Lower leg skin (tissue), 3 donors: ENCODE measurements at regions not wholly inside any gene's neighbourhood (a gene's known extent, or its start where the extent isn't known, plus 50 kb on each side); places are given as distances from the start of the nearest gene placed in this dataset.

Experiments
- POLR2A ChIP-seq, 2 donors: fragments of 450-650 bp; IDR thresholded peaks; one replicate each; pipeline ENCODE4 v1.6.1; 2016 to 2017; ENCODE audit warnings: antibody characterized with exemption in 2 of 2, mild to moderate bottlenecking in 1 of 2, moderate library complexity in 1 of 2
- TF ChIP-seq, protein P1 (sequence below), 3 donors: fragments of 450-650 bp; IDR thresholded peaks; one replicate each; pipeline ENCODE4 v1.5.1; 2016; ENCODE audit warnings: antibody characterized with exemption in 3 of 3, mild to moderate bottlenecking in 3 of 3, moderate library complexity in 2 of 3

DNA sequence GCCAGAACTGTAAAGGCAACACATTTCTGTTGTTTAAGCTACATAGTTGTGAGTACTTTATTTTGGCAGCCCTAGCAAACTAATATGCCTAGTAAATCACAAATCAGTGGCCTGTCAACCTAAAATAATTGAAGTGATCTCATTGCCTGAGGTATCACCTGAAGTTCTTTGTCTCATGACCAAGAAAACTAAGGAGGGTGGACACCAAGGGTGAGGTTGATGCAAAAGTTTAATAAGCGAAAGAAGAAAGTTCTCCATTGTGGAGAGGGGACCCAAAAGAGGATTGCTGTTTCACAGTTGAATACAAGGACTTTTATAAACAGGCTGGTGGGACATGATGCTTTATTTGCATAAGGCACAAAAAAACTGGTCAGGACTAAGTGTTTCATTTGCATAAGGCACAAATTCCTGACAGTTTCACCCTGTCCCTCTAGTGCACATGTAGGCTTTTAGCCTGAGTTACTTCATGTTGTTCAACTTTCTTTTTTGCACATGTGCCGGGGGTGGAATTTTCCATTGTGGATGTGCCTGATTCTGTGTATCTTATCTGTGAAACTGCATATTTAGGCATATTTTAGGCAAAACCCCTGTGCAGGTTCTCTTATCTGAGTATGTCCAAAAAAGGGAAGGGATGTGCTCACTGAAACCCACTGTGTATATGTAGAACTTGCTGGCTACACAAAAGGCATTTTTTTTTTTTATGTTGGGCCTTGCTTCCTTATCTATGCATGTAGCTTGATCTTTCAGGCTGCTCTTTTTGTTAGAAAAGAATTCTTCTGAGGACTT is 108.6 kb upstream of the RAI14 start:
- TF ChIP-seq POLR2A (IDR thresholded peaks at IDR 0.05), result no peak
- TF ChIP-seq, protein P1, sequence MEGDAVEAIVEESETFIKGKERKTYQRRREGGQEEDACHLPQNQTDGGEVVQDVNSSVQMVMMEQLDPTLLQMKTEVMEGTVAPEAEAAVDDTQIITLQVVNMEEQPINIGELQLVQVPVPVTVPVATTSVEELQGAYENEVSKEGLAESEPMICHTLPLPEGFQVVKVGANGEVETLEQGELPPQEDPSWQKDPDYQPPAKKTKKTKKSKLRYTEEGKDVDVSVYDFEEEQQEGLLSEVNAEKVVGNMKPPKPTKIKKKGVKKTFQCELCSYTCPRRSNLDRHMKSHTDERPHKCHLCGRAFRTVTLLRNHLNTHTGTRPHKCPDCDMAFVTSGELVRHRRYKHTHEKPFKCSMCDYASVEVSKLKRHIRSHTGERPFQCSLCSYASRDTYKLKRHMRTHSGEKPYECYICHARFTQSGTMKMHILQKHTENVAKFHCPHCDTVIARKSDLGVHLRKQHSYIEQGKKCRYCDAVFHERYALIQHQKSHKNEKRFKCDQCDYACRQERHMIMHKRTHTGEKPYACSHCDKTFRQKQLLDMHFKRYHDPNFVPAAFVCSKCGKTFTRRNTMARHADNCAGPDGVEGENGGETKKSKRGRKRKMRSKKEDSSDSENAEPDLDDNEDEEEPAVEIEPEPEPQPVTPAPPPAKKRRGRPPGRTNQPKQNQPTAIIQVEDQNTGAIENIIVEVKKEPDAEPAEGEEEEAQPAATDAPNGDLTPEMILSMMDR (IDR thresholded peaks at IDR 0.05), result no peak
